HG02943 (cell line): ENCODE measurements at regions not wholly inside any gene's neighbourhood (a gene's known extent, or its start where the extent isn't known, plus 50 kb on each side); places are given as distances from the start of the nearest gene placed in this dataset.

Source experiments
- ATAC-seq: cut with Tn5 transposase; IDR thresholded peaks from one replicate; pipeline ENCODE4 v1.9.1; 2021; ENCODE audit warnings: mild to moderate bottlenecking, low read depth, moderate library complexity; ENCODE audit not compliant: unreplicated experiment

DNA sequence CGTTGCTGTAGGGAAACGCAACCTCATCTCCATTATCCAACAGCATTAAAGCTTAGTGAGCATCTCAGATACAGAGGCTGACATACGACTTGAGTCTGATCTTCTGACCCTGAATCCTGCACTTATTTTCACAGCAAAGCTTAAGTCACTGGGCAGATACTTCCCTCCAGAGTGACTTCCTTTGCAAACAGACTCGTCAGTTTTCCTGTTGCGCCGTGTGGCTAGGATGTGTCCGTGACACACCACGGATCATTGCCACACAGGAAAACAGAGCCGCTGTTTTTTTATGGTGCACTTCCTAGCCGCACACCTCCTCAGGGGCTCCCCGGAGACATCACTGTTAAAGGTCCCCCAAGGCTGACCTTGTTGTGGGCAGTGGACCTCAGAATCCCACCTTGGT is 94.9 kb upstream of the MKI67 start:
- no peak for ATAC-seq

DNA sequence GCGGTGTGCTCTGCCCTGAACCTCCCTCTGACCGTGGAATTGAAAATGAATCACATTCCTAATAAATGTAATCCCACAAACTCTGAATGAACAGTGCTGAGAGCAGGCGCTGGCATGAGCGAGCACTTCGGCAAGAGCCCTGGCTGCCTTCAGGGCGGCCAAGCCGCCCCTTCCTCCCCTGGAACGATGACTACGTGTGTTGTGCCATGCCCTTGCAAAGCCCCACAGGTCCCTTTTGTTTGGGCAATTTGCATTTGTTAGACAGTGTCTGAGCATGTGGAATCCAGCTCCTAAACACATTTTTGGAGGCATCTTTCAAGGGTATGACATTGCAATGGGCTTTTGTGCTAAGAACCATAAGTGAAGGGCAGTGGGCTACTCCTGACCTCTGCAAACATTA is 95.6 kb upstream of the MKI67 start:
- no peak for ATAC-seq

DNA sequence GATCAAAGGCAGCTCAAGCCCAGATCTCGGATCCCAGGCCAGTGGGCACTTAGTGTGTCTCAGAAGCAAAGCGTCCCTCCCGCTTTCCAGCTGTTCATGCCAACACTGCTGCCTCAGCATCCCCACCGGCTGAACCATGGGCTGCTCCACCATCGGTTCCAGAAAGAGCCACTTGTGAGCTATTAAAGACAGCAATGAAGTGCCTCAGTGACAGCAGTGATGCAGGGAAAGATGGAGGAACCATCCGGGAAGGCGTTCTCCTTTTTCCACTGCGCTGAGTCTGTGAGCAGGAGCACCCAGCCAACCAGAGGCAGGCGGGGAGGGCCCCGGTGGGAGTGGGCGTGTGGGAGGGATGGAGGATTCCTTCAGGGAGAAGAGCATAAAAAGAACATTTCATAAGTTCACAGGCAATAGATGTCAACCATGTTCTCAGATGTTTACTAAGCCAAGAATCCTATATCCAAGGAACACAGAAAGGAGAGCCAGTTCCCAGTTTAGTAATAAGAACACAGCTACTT is 96.2 kb upstream of the MKI67 start:
- ATAC-seq: no peak

DNA sequence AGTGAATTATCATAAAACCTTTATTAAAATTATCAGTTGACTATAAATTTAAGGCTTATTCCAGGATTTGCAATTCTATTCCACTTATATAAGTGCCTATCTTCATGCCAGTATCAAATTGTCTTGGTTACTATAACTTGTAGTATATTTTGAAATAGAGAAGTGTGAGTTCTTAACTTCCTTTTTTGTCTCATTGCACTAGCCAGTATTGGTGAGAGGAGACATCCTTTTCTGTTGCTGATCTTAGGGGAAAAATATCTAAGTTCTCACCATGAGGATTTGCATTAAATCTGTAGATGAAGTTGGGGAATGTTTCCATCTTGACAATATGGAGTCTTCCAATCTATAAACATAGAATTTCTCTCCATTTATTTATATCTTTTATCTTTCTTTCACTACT is 104.2 kb upstream of the MKI67 start:
- ATAC-seq: no peak

DNA sequence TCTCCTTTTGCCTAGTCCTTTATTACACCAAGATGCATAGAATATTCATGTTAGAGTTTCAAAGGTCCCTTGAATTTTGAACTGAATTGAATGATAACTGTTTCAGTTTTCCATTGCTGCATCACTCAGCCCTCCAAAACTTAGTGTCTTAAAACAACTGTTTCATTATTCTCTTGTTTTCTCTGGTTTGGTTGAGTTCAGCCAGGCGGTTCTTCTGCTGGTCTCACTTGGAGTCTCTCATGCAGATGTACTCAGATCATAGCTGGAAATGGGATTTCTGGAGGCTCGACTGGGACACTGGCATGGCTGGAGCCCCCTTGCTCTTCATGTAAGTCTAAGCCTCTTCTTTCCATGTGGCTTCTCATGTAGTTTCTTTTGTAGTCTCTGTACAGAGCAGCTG is 107.2 kb upstream of the MKI67 start:
- no peak for ATAC-seq

DNA sequence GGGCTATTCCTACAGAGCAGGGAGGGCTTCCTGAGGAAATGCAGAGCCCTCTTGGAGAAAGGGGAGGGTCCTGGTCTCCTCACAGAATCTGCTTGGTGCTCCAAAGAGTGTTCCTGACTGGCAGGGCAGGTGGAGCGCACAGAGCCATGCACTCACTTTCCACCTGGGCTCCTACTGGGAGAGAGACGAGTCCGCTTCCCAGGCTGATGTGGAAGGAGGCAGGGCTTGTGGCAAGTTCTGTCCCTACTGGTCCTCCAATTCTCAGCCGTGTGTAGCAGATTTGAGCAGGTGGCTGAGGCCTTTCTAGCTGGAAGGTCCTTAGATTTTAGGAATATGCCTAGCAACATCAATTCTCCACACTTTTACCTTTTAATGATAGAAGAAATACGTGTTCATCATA is 111.5 kb upstream of the MKI67 start:
- ATAC-seq: no peak

DNA sequence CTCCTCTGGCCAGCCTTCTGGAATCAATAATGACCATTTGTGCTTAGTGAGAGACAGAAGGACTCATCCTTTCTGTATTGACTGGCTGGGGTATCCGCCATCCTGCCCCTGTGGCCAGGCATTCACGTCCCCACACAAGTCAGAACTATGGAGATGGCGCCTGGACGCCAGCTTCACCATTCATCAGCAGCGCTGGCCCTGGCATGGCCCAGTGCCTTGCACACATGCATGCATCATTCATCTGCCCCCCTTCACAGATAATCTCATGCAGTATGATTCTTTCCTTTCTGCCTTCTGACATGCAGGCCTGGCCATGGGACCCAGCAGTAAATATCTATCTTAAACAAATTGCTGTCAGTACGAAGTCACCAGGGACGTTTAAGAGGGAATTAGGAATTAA is 114.8 kb upstream of the MKI67 start:
- ATAC-seq: no peak

DNA sequence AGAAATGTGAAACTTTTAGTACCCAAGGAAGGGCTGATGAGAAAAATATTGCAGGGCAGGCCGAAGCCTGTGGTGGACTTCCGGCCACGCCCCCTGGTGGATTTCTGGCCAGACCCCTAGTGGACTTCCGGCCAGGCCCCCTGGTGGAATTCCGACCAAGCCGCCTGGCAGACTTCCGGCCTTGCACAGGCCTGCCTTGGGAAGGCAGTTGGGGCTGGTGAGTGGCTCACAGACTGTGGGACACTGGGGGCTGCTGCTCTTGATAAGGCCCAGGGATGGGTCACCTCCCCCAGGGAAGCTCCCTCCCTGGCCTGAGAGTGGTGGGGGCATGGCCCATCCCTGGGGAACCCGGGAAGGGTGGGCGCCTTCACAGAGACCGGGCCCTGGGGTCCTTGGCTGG is 116.4 kb upstream of the MKI67 start:
- no peak for ATAC-seq

DNA sequence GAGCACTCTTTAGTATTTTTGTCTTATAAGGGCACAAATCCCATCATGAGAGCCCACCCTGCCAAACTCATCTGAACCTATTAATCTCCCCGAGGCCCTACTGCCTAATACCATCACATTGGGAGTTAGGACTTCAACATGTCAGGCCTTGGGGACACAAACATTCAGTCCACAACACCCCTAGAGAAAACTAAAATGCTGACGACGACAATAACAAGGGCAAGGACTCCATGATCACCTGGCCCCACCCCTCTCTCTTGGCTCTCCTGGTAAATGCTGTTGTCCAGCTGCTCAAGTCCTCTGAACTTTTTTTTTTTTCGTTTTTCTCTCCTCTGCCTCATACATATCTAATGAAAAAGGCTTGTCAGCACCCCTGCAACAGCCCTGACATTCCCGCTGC is 118.8 kb upstream of the MKI67 start:
- no peak for ATAC-seq

DNA sequence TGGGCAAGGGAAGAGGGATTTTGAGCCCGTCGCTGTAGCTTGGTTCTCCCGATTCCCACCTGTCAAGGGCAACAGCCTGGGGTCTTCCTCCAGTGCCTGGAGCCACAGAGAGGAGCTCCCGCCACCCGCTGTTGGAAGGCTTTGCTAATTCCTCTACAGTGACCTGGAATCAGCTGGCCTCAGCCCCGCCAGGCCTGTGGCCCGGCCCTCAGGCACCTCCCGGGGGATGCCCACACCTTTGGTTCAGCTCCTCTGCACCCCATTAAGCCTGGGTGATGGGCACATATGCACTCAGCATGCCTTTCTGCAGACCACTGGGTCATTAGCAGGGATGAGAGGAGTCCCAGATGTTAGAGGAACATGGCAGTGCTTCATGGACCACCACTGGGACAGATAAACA is 121.4 kb upstream of the MKI67 start:
- ATAC-seq: no peak

DNA sequence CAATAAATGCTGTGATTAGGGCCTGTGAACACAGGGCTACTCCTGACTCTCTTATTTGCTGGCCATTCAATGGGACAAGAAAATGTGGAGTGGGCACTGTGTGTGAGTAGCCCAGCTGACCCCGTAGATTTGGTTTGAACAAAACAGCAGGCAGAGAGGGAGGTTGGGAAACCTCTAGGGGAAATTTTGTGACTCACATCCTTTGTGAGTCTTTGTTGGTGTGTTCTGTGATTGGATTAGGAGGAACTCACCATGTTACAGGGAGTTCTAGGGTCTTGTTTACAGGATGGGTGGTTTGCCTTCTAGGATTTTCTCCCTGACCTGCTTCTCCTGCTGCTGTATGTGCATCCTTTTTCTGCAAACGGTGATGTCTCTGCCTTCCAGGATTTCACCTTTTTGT is 128.3 kb upstream of the MKI67 start:
- ATAC-seq: no peak

DNA sequence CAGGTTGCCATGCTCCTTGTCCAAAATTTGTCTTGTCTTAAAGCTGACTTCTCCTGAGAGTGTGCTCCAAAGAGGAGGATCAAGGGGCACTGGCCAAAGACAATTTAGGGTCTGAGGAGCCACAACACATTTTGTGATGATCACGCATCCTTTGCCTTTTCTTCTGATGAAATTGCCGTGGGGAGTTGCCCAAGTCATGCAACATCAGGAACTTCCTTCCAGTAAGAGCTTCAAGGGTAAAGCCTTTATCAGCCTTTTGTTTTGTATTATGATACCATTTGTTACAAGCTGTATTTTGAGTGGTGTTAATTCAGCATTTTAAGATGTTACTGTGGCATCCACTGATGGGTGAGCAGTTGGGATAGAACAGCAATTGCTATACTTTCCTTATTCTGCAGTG is 131.2 kb upstream of the MKI67 start:
- no peak for ATAC-seq

DNA sequence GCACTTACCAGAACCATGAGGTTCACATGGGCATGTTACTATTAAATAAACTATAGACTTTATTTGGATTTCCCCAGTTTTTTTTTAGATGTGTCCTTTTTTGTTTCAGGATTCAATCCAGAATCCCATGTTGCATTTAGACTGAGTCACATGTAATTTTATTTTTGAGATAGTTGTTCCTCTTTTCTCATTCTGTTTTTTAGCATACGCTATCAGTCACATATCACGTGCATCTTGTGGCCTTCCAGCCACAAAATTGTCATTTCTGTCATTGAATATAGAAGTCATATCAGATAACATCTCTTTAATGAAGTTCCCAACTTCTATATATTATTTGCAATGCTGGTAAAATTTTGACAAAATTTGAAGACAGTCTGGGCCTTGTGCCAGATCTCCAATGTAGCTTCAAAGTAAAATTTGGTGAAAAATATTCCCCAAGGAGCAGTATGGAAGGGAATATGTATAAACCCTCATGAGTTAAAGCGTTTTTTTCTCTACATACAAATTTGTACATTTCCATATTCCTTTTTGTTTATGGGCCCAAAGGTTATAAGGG is 132.3 kb upstream of the MKI67 start:
- ATAC-seq: no peak

DNA sequence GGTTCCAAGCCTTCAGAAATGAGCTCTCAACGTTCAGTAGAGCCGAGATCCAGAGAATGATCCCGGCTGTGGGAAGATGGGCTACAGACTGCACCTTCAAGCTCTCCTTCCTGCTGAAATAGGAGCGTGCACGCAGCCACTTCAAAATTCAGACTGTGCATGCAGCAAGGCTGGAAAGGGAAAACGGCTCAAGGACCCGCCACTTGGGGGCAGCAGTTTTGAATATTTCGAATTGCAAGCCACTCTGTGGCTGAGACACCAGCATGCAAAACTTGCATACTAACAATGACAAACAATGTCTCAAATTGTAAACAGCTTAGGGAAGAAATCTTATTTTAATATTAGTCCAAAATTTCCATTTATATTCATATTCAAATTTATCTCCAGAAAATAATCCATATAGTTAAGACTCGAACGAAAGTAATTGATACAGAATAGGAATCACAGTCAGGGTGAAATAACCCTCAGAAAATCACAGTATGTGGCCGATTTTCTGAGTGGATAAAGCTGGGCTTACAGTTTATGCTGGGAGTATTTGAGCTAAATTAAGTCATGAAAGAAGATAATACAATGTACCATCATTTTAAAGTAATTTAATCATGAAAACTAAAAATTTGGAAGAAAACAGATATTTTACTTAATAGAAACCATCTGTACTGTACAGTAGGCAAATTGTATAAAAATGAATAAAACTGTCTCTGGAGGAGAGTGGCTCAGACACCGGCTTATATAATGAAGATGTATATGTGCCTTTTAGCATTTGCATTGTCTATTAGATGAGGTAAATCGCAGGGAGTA is 137.9 kb upstream of the MKI67 start:
- ATAC-seq: no peak

DNA sequence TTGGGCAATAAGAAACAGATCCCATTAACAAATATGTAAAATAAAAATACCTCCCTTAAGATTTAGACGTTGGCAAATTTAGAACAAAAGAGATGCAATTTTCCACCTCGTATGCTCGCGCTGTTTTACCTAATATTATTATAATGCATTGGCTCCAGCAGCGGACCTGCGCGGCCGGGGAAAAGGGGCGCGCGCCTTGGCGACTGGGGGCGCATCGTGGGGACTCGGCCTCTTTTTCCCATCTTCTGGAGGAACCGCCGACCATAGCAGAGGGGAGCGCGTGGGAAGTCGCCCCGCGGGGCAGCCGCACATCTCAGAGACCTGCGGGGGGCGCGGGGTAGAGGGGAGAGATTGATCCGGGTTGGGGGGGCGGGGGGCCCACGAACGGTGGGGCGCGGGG is 139.4 kb upstream of the MKI67 start:
- no peak for ATAC-seq

DNA sequence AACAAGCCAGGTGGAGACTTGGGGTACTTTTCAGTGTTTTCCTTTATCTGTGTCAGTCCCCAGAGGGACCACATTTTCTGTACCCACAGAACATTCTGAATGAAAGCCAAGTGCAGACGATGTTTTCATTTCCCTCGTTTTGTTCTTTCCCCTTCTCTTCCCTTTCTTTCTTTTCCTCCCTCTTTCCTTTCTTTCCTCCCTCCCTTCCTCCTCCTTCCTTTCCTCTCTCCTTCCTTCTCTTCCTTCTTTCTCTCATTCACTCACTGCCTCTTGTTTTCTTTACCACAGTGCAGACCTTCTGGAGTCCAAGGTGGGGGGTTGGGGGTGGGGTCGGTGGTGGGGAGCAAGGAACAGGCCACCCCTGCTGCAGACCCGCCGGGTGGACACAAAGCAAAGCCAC is 141.4 kb upstream of the MKI67 start:
- no peak for ATAC-seq

DNA sequence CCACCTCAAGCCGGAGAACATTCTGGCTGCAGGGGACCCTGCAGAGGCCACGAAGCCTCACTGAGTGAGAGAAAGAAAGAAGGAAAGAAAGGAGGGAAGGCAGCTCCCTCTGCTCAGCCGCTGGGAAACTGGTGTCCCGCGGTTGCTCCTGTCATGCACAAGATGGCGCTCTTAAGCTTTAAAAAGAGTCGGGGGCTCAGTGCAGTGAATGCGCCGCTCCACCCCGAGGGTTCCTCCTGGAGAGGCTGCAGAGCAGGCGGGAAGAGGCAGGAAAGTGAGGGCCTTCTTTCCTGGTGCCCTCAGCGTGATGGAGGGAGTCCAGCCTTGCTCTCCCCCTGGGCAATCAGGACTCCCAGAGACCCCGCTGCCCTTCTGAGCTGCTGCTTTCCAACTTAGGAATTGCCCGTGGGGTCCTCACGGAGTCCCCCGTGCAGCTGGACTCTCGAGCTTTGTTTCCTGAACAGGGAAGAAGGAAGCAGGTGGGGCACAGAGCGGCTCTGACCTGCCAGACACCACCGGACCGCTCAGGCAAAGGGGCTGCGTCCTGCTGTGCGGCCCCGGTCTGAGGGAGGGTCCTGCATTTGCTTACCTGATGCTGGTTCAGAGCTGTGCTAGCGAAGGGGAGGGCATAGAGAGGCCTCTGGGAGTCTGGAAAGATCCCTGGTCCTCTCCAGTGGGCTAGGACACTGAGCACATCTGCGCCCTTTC is 141.9 kb upstream of the MKI67 start:
- ATAC-seq: no peak

DNA sequence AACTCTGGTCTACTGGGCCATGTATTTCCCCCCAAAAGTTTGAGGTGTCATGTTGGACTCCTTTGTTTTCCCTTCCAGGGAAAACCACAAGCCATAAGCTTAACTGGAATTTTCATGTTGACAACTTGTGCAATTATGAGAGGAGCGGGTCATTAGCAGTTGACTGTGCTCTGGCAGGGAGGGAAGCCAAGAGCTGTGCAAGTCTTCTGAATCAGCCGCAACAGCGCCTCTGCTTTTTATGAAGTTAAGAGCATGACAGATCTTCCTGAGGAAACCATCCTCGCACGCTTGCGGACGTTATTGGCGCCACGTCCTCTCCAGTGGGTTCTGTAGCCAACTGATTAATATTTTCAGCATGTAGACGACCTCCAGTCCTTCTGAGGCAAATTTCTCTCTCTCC is 148.7 kb upstream of the MKI67 start:
- no peak for ATAC-seq

DNA sequence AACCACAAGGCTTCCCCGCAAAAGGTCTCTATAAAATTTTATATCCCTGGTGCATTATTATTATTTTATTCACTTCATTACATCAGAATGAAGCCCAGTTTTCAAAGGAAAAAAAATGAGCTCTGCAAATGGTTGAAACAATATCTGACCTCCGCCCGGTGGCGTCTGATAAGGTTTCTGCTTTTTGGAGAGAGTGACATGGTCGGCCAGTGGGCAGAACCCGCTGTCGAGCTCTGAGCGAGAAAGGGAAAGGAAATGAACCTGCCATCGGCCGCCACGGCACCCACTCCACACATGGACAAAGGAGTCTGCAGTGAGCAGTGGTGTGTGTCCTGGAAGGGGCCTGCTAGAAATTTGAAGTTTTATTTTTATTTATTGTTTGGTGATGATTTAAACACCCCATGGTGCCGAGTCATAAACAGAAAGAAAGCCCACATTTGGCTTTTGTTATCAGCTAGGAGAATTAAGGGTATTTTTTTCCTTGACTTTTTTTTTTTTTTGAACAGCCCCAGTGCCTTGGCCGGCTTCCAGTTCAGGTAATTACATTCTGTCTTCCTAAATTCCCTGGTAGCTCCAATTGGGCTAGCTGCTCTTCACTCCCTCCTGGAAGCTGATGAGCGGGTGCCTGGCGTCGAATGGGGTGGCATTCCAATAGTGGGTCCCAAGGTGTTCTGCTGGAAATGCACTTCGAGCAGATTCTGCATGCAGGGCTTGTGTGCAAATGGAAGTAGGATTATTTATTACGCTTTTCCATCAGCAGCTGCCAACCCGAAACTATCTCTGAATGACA is 149.4 kb upstream of the MKI67 start:
- ATAC-seq: no peak

DNA sequence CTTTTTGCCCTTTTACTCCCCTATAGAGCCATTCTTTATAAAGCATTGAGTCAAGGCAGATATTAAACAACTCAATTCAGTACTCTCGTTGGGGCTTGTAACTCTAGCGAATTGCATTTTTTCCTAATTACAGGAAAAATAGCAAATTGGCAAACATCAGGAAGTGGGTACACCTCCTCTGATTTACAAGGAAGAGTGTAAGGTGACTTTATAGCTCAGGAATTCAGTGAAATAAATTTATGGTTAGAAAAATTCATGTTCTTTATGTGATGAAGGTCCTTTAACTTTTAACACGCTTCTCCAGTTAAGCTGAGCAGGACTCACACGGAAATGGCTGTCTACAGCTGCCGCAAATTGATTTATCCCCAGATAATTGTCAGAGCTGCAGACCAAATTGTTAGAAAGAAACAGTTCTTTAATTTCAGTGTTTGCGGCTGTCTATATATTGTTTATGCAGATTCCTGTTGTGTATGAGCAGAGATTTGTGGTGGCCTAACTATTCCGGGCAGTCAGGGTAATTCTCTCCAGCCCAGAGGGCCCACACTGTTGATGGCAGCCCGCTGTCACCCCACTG is 151.1 kb upstream of the MKI67 start:
- ATAC-seq: no peak

DNA sequence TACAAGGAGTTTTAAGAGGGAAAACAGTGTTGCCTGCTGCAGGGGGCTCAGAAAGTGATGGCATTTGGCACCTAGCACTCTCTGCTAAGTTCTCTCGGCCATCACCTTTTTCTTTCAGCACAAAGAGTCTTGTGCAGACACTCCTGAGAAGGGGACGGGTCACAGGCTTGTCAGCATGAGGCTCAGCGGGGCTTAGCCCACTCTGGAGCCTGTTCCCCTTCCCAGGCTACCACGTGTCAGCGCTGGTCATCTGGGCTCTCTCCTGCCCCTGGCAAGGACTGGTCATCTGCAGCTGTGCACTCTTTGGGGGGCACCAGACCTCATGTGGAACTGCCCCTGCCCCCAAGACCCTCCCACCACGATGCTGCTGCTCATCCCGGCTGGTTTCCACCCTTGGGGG is 152.1 kb upstream of the MKI67 start:
- ATAC-seq: no peak
